ENCODE measurements at regions not wholly inside any gene's neighbourhood (a gene's known extent, or its start where the extent isn't known, plus 50 kb on each side); places are given as distances from the start of the nearest gene placed in this dataset.

GRCh38 chr2:8575038-8575833 is 106.6 kb upstream of the ID2 start:
- DNase-seq (ENCODE audit: low spot score) = no peak

GRCh38 chr2:8575834-8576423 is 105.9 kb upstream of the ID2 start:
- no peak for DNase-seq (ENCODE audit: low spot score)
- intact Hi-C loops (cut with DNase I) = no loop called here

More at GRCh38 chr2:8575038-8575833, 106.6 kb upstream of the ID2 start:
- intact Hi-C loops (cut with DNase I) = no loop called here

- intact Hi-C loops (cut with DNase I) = no loop called here
- no peak for DNase-seq (ENCODE audit: low spot score)
Measured at GRCh38 chr2:8576525-8577167, 105.2 kb upstream of the ID2 start.

GRCh38 chr2:8577573-8577972 is 104.3 kb upstream of the ID2 start:
- intact Hi-C loops (cut with DNase I) = no loop called here
- no peak for DNase-seq (ENCODE audit: low spot score)

GRCh38 chr2:8578335-8579244 is 103.3 kb upstream of the ID2 start:
- no peak for DNase-seq (ENCODE audit: low spot score)
- intact Hi-C loops (cut with DNase I) = no loop called here

GRCh38 chr2:8579485-8580085 is 102.3 kb upstream of the ID2 start:
- no peak for DNase-seq (ENCODE audit: low spot score)
- intact Hi-C loops (cut with DNase I) = no loop called here

GRCh38 chr2:8580316-8581233 is 101.3 kb upstream of the ID2 start:
- no peak for DNase-seq (ENCODE audit: low spot score)
- intact Hi-C loops (cut with DNase I) = no loop called here

- intact Hi-C loops (cut with DNase I) = no loop called here
- DNase-seq (ENCODE audit: low spot score) = peak; percentile 72
Measured at GRCh38 chr2:8581234-8581561, 100.7 kb upstream of the ID2 start.

- intact Hi-C loops (cut with DNase I) = no loop called here
- DNase-seq (ENCODE audit: low spot score) = no peak
Measured at GRCh38 chr2:8581601-8582041, 100.2 kb upstream of the ID2 start.

GRCh38 chr2:8582191-8582590 is 99.7 kb upstream of the ID2 start:
- DNase-seq (ENCODE audit: low spot score) = peak; percentile 69
- intact Hi-C loops (cut with DNase I) = no loop called here

GRCh38 chr2:8582651-8583399 is 99.0 kb upstream of the ID2 start:
- intact Hi-C loops (cut with DNase I) = loop anchor here in 1 of 2 donors (1.0 kb wide), 1 partner anchor 17 kb away; no protein-coding TSS in a partner anchor
- peak; percentile 81 for DNase-seq (ENCODE audit: low spot score)

GRCh38 chr2:8583400-8584173 is 98.3 kb upstream of the ID2 start:
- intact Hi-C loops (cut with DNase I) = loop anchor here in 1 of 2 donors (1.0 kb wide), 1 partner anchor 17 kb away; no protein-coding TSS in a partner anchor

GRCh38 chr2:8584174-8585066 is 97.4 kb upstream of the ID2 start:
- no peak for DNase-seq (ENCODE audit: low spot score)
- intact Hi-C loops (cut with DNase I) = no loop called here

More at GRCh38 chr2:8583400-8584173, 98.3 kb upstream of the ID2 start:
- DNase-seq (ENCODE audit: low spot score) = peak; percentile 97

GRCh38 chr2:8586457-8587051 is 95.3 kb upstream of the ID2 start:
- peak; percentile 81 for DNase-seq (ENCODE audit: low spot score)
- intact Hi-C loops (cut with DNase I) = no loop called here

GRCh38 chr2:8587251-8587791 is 94.5 kb upstream of the ID2 start:
- intact Hi-C loops (cut with DNase I) = no loop called here
- DNase-seq (ENCODE audit: low spot score) = no peak
